Islet precursor cell (in vitro differentiated cells): ENCODE measurements at regions not wholly inside any gene's neighbourhood (a gene's known extent, or its start where the extent isn't known, plus 50 kb on each side); places are given as distances from the start of the nearest gene placed in this dataset.
"Not testable (repeated sequence)": the region's sequence is repeated elsewhere in the genome, so short reads cannot be mapped to it uniquely, and the experiment has no call there.

Experiments used
- DNase-seq: peaks from one replicate; pipeline ENCODE4 v3.0.0-alpha.2; 2018

DNA sequence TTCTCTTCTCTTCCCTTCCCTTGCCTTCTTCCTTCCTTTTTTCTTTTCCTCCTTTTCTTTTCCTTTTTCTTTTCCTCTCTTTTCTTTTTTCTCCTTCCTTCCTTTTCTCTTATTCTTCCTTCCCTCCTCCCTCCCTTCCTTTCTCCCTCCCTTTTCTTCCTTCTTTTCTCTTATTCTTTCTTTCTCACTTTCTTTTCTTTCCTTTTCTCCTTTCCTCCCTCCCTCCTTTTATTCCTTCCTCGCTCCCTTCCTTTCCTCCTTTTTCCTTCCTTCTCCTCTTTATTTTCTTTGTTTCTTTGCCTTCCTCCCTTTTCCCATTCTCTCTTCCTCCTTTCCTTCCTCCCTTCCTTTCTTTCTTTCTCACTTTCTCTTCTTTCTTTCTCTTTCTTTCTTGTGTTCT is 146.1 kb downstream of the ZNF92 start:
- not testable (repeated sequence) for DNase-seq

DNA sequence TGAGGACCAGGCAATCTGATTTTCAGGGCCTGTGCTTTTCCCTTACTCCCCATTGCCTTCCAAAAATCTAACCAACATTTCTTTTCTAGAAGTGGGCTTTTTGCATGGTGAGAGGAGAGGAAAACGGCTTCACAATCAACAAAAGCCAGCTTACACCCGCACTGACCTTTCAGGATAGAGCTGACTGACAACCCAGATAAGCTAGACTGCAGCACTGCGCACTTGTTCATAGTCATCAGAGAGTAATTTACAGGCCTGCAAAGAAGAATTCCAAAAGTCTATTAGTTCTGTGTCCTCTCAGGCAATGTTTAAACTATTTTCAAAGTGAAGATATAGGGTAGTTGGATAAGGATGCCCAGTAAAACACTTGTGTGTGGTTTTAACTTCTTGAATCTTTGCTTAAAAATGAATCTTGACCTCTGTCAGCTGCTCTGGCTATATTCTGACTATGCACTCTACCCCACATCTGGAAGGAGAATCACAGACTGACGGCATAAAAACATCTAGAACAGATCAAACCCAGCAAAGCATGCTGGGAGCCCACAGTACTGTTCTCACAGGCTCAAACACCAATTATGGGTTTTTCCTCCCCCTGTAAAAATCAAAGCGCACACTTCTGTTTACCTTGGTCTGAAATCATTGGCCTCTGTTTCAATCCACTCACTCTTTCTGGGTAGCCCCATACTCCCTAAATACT is 172.0 kb downstream of the ZNF92 start:
- DNase-seq: not testable (repeated sequence)

DNA sequence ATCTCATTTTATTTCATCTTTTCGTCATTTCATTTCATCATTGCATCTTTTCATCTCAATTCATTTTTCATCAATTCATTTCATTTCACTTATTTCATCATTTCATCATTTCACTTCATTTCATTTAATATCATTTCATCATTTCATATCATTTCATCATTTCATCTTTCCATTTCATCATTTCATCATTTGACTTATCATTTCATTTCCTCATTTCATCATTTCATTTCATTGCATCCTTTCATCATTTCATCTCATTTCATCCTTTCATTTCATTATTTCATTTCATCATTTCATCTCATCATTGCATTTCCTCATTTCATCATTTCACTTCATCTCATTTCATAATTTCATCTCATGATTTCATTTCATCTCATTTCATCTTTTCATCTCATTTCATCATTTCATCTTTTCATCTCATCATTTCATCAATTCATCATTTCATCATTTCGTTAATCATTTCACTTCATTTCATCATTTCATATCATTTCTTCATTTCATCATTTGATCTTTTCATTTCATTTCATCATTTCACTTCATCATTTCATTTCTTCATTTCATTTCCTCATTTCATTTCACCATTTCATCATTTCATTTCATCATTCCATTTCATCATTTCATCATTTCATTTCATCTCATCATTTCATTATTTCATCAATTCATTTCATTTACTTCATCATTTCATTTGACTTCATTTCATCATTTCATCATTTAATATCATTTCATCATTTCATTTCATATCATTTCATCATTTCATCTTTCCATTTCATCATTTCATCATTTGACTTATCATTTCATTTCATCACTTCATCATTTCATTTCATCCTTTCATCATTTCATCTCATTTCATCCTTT is 176.2 kb downstream of the ZNF92 start:
- DNase-seq: not testable (repeated sequence)

DNA sequence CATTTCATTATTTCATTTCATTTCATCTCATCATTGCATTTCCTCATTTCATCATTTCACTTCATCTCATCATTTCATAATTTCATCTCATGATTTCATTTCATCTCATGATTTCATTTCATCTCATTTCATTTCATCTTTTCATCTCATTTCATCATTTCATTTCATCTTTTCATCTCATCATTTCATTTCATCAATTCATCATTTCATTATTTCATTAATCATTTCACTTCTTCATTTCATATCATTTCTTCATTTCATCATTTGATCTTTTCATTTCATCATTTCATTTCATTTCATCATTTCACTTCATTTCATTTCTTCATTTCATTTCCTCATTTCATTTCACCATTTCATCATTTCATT is 176.8 kb downstream of the ZNF92 start:
- not testable (repeated sequence) for DNase-seq

DNA sequence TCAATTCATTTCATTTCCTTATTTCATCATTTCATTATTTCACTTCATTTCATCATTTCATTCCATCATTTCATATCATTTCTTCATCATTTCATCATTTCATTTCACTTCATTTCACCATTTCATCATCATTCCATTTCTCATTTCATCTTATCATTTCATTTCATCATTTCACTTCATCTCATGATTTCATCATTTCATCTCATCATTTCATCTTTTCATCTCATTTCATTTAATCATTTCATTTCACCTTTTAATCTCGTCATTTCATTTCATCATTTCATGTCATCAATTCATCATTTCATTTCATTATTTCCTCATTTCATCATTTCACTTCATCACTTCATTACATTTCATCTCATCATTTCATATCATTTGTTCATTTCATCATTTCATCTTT is 177.4 kb downstream of the ZNF92 start:
- DNase-seq: not testable (repeated sequence)

DNA sequence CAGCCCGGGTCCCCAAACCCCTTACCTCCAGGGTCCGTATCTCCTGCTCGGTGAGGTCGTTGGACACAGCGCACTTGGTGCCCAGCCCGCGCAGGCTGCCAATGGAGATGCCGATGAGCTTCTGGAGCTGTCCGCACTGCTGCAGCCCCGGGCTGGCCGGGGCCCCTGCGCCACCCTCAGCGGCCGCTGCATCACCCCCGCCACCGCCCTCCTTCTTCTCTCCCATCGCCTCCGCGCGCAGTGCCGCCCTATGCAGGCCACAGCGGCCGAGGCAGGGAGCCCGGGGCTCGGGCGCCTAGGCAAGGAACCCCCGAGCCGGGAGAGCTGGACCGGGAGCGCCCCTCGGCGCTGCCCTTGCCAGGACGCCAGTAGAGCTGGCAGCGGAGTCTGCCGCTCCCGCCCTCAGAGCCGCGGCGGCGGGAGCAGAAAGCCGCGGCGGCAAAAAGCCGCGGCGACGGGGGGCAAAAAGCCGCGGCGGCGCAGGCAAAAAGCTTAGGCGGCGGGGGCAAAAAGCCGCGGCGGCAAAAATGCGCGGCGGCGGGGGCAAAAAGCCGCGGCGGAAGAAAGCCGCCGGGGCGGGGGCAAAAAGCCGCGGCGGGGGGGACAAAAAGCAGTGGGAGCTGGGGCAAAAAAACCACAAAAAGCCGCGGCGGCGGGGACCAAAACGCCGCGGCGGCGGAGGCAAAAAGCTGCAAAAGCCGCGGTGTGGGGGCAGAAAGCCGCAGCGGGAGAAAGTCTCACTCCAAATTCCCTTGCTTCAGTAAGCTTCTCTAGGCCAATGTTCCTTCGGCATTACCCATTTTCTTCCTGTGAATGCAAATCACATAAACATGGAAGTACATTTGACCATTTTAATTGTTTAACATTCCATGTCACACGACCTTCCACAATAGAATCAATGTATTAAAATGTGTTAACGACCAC is 181.2 kb downstream of the ZNF92 start:
- not testable (repeated sequence) for DNase-seq

DNA sequence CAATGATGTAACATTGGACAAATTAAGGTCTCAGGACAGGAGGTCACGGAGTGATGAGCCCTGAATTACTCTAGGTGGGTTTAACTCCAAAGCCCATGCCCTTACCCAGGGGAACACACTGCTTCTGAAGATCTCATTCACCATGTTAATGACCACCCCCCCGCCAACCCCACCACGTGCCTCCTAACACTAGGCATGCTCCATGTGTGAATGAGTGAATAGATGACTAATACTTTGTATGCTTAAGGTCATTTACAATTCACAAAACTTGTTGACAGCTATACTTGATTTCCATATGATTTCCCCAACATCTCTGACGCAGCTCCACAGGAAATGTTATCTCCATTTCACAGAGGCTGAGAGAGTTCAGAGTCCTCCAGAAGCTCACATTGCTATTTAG is 184.9 kb downstream of the ZNF92 start:
- DNase-seq: not testable (repeated sequence)

DNA sequence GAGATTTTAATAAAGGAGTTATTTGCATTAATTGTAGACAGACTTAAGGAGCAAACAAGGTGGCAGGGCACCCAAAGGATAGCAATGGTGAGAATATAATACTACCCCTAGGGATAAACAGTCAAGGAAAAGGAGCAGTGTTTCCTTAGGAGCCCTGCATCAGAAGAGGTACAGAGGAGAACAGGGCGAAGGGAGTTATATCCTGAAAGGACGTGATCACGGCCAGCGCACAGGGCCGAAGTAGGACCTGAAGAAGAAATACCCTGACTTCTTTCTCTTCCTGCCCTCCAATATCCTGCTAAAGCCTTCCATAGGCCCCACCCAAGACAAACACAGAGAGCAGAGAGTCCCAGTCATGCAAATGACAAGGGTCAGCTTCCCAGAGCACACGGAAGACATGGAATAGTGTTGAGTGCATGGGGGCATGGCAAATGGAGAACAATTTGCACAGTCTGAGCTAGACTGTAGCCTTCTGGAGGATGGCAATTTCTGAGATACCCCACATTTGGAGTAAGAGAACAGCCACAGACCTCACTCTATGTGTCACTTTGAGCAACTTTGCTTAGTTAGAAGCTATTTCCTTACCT is 188.2 kb downstream of the ZNF92 start:
- not testable (repeated sequence) for DNase-seq

DNA sequence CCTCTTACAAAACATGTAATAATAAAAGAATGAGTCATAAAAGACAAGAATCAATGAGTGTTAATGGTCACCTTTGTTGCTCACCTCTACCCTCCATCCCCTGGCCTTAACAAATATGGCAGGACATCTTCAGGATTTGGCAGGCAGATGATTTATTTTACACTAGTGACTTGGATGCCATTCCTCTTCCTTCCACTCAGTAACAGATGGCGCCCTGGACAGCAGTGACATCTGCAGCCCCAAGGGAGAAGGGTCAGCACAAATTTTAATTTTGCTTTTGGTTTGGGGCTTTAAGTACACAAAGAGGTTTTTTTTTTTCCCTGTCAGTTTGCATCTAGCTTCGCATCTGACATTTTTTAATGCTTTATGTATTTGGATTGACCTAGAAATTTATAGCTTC is 188.9 kb downstream of the ZNF92 start:
- DNase-seq: not testable (repeated sequence)

DNA sequence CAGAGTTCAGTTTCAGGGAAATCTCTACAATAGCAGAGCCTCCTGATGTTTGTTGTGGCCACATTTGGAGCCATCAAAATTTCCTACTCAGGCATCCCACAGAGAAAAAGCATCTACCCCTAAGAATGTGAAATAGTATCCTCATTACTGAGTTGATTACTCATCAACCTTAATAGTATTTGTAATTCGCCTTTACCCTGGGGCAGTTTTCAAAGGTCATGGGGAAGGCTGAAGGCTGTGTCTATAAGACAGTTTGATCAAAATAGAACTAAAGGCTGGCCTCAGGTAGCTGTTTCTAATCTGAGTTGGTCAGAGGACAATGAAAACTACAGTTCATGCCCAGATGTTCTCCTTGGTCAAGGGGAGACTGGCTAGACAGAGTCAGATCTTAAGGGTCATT is 189.7 kb downstream of the ZNF92 start:
- not testable (repeated sequence) for DNase-seq

DNA sequence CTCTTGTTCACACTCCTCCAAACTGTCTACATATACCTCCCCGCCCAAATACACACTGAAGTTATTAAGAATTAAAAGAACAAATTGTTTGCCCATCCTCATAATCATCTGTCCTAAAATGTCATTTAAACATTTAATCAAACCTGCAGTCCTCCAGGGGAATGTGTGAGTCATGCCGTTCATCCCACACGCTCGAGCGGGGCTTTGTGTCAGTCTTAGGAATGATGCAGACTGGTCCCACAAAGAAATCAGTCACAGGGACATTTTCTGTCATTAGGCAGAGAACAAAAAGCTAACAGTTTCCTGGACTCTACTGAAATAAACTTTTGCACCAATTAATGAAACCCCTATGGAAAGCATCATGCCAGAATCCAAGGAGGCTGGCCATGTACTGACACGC is 194.6 kb downstream of the ZNF92 start:
- DNase-seq: not testable (repeated sequence)

DNA sequence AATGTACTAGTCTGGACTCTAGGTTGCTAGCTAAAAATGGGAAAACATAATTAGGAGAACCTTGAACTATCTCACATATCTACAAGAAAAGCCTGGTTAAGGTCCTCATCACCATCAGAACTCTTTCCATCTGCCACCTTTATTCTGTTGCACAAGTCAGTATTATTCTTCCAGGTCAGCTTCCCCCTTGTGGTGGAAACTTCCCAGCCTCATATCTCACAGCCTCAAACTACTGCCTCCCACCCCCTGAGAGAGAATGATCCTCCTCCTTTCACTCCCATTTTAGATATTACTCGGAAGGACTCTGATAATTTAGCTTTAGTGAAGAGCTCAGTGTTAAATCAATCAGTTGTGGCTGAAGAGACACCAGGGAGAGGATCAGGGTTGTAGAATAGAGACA is 197.3 kb downstream of the ZNF92 start:
- not testable (repeated sequence) for DNase-seq

DNA sequence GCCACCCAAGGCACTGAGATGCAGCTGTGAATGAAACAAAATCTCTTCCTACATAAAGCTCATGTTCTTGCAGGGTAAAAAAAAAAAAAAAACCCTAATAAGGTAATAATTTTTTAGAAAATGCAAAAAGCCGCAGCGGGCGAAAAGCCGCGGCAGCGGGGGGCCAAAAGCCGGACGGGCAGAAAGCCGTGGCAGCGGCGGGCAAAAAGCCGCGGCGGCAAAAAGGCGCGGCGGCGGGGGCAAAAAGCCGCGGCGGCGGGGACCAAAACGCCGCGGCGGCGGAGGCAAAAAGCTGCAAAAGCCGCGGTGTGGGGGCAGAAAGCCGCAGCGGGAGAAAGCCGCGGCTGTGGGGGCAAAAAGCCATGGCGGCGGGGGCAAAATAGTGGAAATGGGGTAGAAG is 198.9 kb downstream of the ZNF92 start:
- DNase-seq: not testable (repeated sequence)

DNA sequence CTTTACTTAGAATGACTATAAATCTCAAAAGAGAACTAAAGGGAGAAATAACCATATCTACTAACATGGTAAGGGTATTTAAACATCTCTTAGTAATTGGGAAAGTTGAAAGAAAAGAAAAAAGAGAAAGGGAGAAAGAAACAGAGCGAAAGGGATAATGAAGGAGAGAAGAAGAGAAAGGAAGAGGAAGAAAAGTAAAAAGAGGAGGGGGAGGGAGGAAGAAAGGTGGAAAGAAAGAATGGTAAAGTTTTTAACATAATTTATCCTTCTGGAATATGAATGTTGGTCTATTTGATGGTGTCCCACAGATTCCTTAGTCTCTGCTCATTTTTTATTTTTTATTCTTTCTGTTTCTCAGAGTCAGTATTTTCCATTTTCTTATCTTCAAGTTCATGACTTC is 202.7 kb downstream of the ZNF92 start:
- not testable (repeated sequence) for DNase-seq

DNA sequence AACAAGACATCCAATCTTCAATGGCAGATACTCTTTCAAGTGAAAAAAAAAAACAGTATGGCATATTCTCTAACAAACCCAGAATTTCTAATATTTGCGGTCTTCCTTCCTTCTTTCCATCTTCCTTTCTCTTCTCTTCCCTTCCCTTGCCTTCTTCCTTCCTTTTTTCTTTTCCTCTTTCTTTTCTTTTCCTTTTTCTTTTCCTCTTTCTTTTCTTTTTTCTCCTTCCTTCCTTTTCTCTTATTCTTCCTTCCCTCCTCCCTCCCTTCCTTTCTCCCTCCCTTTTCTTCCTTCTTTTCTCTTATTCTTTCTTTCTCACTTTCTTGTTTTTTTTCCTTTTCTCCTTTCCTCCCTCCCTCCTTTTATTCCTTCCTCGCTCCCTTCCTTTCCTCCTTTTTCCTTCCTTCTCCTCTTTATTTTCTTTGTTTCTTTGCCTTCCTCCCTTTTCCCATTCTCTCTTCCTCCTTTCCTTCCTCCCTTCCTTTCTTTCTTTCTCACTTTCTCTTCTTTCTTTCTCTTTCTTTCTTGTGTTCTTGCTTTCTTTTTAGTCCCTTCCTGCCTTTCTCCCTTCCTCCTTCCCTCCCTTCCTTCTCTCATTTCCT is 209.0 kb downstream of the ZNF92 start:
- not testable (repeated sequence) for DNase-seq

DNA sequence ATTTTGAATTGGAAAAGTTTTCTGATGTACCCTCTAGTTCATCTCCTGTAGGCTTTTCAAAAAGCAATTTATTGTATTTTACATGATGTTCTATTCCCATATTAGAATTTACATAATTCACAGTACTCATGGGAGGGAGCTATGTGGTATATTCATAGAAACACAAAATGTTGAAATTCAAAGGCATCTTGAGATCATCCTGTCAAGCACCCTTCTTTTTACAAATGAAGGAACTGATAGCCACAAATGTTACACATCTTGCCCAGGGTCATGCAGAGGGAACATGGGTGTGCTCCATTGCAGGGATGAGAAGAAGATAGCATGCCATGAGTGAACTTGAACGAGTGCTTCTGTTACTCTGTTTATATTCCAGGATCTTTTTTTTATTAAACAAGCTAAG is 228.8 kb downstream of the ZNF92 start:
- DNase-seq: not testable (repeated sequence)

DNA sequence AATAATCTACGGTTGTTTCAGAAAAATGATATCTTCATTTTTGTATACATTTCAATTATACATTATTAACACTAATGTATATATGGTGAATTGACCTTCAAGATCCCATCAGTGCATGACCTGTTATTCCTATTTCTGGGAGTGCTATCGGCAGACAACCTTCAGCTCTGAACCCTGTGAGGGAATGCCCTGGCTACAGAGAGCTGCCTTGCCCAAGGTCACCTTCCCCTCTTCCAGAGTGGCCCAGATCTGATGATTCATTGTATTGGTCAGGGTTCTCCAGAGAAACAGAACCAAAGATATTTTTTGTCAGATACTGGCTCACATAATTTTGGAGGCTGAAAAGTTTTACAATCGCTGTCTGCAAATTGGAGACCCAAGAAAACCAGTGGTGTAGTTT is 235.5 kb downstream of the ZNF92 start:
- no peak for DNase-seq

DNA sequence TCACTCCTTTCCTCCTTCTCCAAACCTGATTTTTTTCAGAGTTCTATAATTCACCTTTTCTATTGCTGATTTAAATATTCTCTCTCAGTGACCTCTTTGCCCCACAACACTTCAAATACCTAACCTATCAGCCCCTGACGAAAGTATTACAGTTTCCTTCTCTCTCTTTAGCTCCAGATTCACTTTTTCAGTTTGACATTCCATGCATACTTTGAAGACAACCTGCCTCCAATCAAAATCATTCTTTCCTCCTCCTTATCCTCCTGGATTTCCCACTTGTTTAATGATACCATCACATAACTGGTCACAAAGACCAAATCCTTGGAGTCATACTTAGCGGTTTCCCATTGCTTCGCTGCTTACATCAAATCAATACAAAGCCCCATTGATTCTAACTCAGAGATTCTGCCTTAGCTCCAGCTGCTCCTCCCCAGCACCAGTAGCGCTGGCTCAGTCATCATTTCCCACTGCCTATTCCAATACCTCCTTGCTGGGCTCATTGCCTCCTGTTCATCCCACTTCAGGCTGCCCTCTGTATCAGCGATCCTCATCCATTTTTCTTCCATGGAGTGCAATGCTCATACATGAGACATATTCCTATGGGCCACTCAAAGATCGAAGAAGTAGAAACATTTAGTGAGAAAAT is 240.1 kb downstream of the ZNF92 start:
- DNase-seq: not testable (repeated sequence)

DNA sequence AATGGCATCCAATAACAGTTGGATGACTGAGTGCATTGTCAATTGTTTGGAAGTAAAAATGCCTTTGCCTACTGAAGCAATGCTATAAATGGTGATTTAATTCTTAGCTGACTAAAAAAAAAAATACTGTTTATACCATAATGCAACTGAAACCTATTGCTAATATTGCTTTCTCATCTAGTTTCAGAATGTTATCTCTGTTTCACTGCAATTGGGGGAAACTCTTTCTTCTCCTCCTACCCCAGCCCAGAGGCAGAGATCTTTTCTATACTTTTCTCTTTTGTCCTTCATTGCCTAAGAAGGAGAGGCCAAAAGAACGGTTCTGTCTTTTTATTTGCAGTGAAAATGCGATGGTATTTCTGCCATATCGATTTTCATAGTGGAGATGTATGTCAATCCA is 242.5 kb downstream of the ZNF92 start:
- DNase-seq: not testable (repeated sequence)

DNA sequence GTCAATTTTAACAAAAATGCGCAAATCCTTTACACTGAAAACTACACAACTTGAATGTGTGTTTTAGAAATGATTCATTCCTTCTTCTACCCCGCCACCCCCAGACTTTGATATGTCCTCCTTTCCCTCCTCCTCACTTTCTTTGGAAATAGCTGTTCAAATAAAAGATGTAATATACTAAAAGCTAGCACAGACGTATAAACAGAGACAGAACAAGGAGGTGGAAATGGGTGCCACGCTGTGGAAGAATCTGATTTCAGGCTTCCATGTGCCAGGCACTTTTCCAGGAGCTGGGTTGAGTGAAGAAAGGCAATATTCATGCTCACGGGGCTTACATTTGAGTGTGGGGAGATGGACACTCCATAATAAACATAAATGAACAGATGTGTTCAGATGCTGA is 246.6 kb downstream of the ZNF92 start:
- DNase-seq: not testable (repeated sequence)

DNA sequence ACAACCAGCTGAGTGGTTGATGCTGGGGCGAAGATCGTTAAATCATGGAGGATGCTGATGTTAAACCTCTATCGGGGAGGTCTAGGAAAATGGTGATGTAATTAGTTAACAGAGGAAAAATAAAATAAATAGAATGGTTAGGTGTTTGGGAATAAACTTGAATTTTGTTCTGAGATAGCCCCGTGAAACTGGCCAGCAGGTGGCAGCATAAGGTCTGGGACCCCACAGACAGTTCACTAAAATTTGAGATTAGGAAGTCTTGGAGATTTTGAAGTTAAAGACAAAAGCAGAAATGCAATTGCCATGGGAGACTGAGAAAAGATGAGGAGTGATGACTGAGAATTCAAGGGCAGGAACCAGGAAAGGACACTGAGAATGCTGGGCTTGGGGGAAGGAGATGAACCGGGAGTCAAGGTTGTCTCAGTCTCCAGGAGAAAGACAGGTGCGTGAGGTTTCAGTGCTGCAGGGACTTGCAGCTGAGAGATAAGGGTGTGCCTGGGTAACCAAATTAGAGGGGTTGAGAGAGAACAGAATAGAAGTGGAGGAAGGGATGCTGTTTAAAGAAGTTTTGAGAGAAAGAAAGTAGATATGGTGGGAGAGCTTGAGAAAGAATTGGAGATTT is 248.0 kb downstream of the ZNF92 start:
- not testable (repeated sequence) for DNase-seq
